ENCODE measurements at regions not wholly inside any gene's neighbourhood (a gene's known extent, or its start where the extent isn't known, plus 50 kb on each side); places are given as distances from the start of the nearest gene placed in this dataset.

- no peak for TF ChIP-seq EZH2 (IDR thresholded peaks at IDR 0.05)
- TF ChIP-seq, protein P1, sequence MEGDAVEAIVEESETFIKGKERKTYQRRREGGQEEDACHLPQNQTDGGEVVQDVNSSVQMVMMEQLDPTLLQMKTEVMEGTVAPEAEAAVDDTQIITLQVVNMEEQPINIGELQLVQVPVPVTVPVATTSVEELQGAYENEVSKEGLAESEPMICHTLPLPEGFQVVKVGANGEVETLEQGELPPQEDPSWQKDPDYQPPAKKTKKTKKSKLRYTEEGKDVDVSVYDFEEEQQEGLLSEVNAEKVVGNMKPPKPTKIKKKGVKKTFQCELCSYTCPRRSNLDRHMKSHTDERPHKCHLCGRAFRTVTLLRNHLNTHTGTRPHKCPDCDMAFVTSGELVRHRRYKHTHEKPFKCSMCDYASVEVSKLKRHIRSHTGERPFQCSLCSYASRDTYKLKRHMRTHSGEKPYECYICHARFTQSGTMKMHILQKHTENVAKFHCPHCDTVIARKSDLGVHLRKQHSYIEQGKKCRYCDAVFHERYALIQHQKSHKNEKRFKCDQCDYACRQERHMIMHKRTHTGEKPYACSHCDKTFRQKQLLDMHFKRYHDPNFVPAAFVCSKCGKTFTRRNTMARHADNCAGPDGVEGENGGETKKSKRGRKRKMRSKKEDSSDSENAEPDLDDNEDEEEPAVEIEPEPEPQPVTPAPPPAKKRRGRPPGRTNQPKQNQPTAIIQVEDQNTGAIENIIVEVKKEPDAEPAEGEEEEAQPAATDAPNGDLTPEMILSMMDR (IDR thresholded peaks at IDR 0.05 in 2 of 3, conservative IDR thresholded peaks at IDR 0.05 in 1 of 3; ENCODE audit: borderline replicate concordance in 1 of 3, insufficient read depth in 1 of 3, low read depth in 2 of 3, low read length in 2 of 3) = no peak
- TF ChIP-seq POLR2A (IDR thresholded peaks at IDR 0.05; ENCODE audit: borderline replicate concordance, extremely low read depth, insufficient read depth, insufficient read length) = no peak
- no peak for TF ChIP-seq CEBPB (IDR thresholded peaks at IDR 0.05; ENCODE audit: low read depth)
- no peak for TF ChIP-seq POLR2AphosphoS5 (IDR thresholded peaks at IDR 0.05; ENCODE audit: low read depth, low read length)
- no peak for TF ChIP-seq EGR1 (IDR thresholded peaks at IDR 0.05; ENCODE audit: low read depth)
- no peak for TF ChIP-seq RAD21 (IDR thresholded peaks at IDR 0.05; ENCODE audit: low read depth)
- TF ChIP-seq REST (IDR thresholded peaks at IDR 0.05; ENCODE audit: low read depth) = no peak
- no peak for TF ChIP-seq SP1 (IDR thresholded peaks at IDR 0.05; ENCODE audit: low read depth)
- TF ChIP-seq CBX3 (IDR thresholded peaks at IDR 0.05; ENCODE audit: low read depth) = no peak
- TF ChIP-seq EZH2phosphoT487 (IDR thresholded peaks at IDR 0.05; ENCODE audit: borderline replicate concordance) = no peak
- TF ChIP-seq YY1 (IDR thresholded peaks at IDR 0.05; ENCODE audit: extremely low read depth, insufficient replicate concordance, low read depth, low read length) = no peak
These were observed 185.9 kb upstream of the AGR3 start for GRCh38 chr7:17067691-17068090.

Data from HCT116 (cell line).